Epithelial cell of esophagus (primary cell): ENCODE measurements at regions not wholly inside any gene's neighbourhood (a gene's known extent, or its start where the extent isn't known, plus 50 kb on each side); places are given as distances from the start of the nearest gene placed in this dataset.

ENCODE experiments used
- DNase-seq: peaks from one replicate; pipeline ENCODE4 v3.0.0; 2010; ENCODE audit warnings: low read depth
- H3K4me3 ChIP-seq: 2 replicates; pipeline ENCODE4 v1.5.1; 2011; ENCODE audit warnings: mild to moderate bottlenecking, low read length, control low read depth
- CTCF ChIP-seq: IDR thresholded peaks from 2 replicates; pipeline ENCODE4 v1.5.1; 2011; ENCODE audit warnings: low read depth, mild to moderate bottlenecking, low read length, control low read depth, inconsistent platforms; ENCODE audit not compliant: insufficient read depth; ENCODE audit errors: missing control alignments

DNA sequence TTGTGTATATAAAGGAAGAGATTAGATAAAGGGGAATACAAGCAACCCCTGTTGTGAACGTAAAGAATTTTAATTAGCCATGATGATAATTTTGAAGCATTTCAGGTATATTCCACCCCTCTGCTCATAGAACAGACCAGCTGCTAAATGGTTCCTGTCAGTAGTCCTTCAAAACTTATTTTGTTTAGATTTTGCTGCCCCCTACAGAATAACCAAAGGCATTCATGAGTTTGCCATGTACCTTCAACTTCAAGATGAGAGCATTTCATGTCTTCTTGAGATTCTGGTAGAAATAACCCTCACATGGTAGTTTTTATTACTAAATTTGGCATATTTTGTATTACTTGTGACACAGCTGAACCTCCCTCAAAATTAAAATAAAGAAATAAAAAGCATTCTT, 1586.7 kb downstream of the HACE1 start:
- H3K4me3 ChIP-seq, result no peak overlapping the region
- peak; percentile 48 for DNase-seq
- peak; percentile 42 for TF ChIP-seq CTCF

- H3K4me3 ChIP-seq, result no peak overlapping the region
- DNase-seq, result no peak
- no peak for TF ChIP-seq CTCF
Measured at GRCh38 chr6:103269581-103269980, 1590.1 kb downstream of the HACE1 start.

DNA sequence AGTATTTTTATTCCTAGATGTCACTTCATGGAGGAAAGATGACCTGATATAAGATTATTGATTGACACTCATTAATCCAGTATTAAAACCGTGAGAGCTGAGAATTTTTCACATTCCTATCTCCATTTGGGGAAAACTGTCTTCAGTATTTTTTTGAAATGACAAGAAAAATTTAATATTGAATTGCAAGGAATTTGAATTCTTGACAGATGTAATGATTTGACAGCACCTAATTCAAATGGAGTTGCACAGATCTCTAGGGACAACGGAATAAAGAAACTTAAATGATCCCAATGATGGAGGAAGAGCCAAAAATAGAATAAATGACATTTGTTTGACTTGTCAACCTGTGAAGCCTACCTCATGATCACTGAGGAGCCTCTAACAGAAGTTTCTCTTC, 1591.4 kb downstream of the HACE1 start:
- DNase-seq, result no peak
- no peak overlapping the region for H3K4me3 ChIP-seq
- no peak for TF ChIP-seq CTCF

DNA sequence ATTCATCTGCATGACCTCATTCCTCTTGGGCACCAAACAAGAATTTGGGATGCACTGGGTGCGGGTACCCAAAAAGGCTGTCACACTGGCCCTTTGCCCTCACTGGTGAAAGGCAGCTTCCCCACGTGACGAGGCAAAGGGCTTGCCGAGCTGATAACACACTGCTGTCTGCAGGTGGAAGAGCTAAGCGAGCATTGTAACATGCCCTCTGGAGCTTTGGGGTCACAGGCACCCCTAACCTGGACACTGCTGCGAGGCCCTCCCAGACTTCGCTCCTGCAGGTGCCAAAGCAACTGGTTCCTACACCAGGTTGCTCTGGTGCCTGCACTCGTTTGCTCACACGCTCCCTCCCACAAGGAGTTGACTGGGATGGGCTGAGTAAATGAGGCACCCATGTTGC, 1595.7 kb downstream of the HACE1 start:
- H3K4me3 ChIP-seq, result no peak overlapping the region
- DNase-seq, result no peak
- TF ChIP-seq CTCF, result no peak

GRCh38 chr6:103255132-103255531, 1604.6 kb downstream of the HACE1 start:
- no peak overlapping the region for H3K4me3 ChIP-seq
- no peak for DNase-seq

DNA sequence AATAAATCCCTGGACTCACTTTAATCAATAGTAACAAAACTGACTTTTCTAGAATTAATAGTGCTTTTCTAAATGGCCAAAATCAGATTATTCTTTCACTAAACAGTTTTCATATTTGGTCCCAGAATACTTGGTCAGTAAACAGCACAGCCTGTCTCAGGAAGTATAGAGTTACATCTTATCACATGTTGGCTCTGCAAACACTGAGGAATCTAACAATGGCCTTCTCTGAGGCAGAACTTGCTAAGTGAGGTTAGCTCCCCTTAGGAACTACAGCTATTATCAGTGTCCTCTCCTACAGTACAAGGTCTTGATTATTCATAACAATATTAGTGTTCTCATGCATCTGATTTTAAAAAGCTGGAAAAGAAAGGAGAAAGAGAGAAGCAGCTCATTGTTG, 1622.8 kb downstream of the HACE1 start:
- TF ChIP-seq CTCF, result no peak
- no peak overlapping the region for H3K4me3 ChIP-seq
- DNase-seq, result no peak

More at GRCh38 chr6:103255132-103255531, 1604.6 kb downstream of the HACE1 start:
- TF ChIP-seq CTCF, result no peak

GRCh38 chr6:103231181-103231580, 1628.5 kb downstream of the HACE1 start:
- no peak for TF ChIP-seq CTCF
- no peak overlapping the region for H3K4me3 ChIP-seq
- DNase-seq, result no peak
